Endothelial cell of umbilical vein (primary cell): ENCODE measurements at regions not wholly inside any gene's neighbourhood (a gene's known extent, or its start where the extent isn't known, plus 50 kb on each side); places are given as distances from the start of the nearest gene placed in this dataset.

ENCODE experiments used
- CTCF ChIP-seq, 2 donors: IDR thresholded peaks; 1 replicate in 1 of 2; 2 replicates in 1 of 2; pipeline ENCODE4 v1.5.1; 2011; ENCODE audit warnings: low read length in 2 of 2, mild to moderate bottlenecking in 2 of 2, moderate library complexity in 2 of 2, control low read depth in 1 of 2, inconsistent platforms in 1 of 2, low read depth in 1 of 2; ENCODE audit not compliant: insufficient read depth in 1 of 2; ENCODE audit errors: extremely low read depth in 1 of 2
- FOS ChIP-seq: IDR thresholded peaks from 2 replicates; pipeline ENCODE4 v1.6.1; 2011; ENCODE audit warnings: mild to moderate bottlenecking, low read length, moderate library complexity, borderline replicate concordance; ENCODE audit not compliant: insufficient read depth
- GATA2 ChIP-seq: IDR thresholded peaks from 2 replicates; pipeline ENCODE4 v1.7.0; 2011; ENCODE audit warnings: low read depth, mild to moderate bottlenecking, moderate library complexity, mixed read lengths, low read length; ENCODE audit not compliant: insufficient read length, insufficient read depth
- POLR2AphosphoS5 ChIP-seq: IDR thresholded peaks from 2 replicates; pipeline ENCODE4 v1.6.1; 2012; ENCODE audit warnings: low read depth, mild to moderate bottlenecking, control low read depth, low read length, moderate library complexity; ENCODE audit not compliant: insufficient read depth

- TF ChIP-seq POLR2AphosphoS5 (no peak), CTCF (IDR thresholded peaks at IDR 0.05; ENCODE audit: extremely low read depth in 1 of 2, insufficient read depth in 1 of 2, low read depth in 1 of 2, low read length in 2 of 2) (no peak), FOS (no peak), GATA2 (no peak)
Measured at GRCh38 chrY:13756615-13757014, 52.9 kb downstream of the TMSB4Y start.
